Panc1 (cell line): ENCODE measurements at regions not wholly inside any gene's neighbourhood (a gene's known extent, or its start where the extent isn't known, plus 50 kb on each side); places are given as distances from the start of the nearest gene placed in this dataset.

Experiments used
- ATAC-seq: fragments of 200-7000 bp; cut with Tn5 transposase; 2 replicates; pipeline ENCODE4 v1.9.1; 2020; ENCODE audit warnings: mild to moderate bottlenecking, moderate library complexity
- BruUV-seq: library from RNA; stranded (reverse); fragments of 400-500 nt; replicated peaks from 2 replicates; lab custom pipeline; 2021; lab: Mats Ljungman, UMichigan
- CTCF ChIA-PET: fragments of 300-600 bp; sonication (Branson Sonifier 250); formaldehyde crosslinking; loops from one replicate; lab custom pipeline; 2022; ENCODE audit warnings: antibody characterized with exemption; lab: Charles Lee
- POLR2A ChIA-PET: fragments of 300-600 bp; sonication (Branson Sonifier 250); formaldehyde crosslinking; loops from one replicate; lab custom pipeline; 2022; ENCODE audit warnings: antibody characterized with exemption; lab: Charles Lee
- DNase-seq: peaks from one replicate; pipeline ENCODE4 v3.0.0-alpha.2; 2010; ENCODE audit warnings: low read depth, low spot score
- H3K27ac ChIP-seq: 2 replicates; pipeline ENCODE4 v1.5.1; 2011; ENCODE audit warnings: mild to moderate bottlenecking, low read length, inconsistent platforms
- H3K27me3 ChIP-seq: fragments of 200-500 bp; sonication (Bioruptor generic); 2 replicates; pipeline ENCODE4 v1.6.0; 2014; ENCODE audit warnings: low read length, inconsistent platforms; ENCODE audit not compliant: control insufficient read depth, insufficient read depth
- H3K36me3 ChIP-seq: fragments of 200-500 bp; sonication (Bioruptor generic); 2 replicates; pipeline ENCODE4 v1.5.1; 2014; ENCODE audit warnings: inconsistent platforms, mild to moderate bottlenecking, low read length, moderate library complexity; ENCODE audit not compliant: control insufficient read depth, insufficient read depth
- H3K4me1 ChIP-seq: 2 replicates; pipeline ENCODE4 v1.5.1; 2011; ENCODE audit warnings: inconsistent platforms, mild to moderate bottlenecking, low read length, moderate library complexity; ENCODE audit not compliant: control insufficient read depth, insufficient read depth
- H3K4me3 ChIP-seq, 2 experiments: 2 replicates each; pipeline ENCODE4 v1.5.1; 2011 to 2012; ENCODE audit warnings: low read depth in 2 of 2, low read length in 2 of 2, mild to moderate bottlenecking in 2 of 2, inconsistent platforms in 1 of 2, moderate library complexity in 1 of 2
- H3K9me3 ChIP-seq: fragments of 200-500 bp; sonication (Bioruptor generic); 2 replicates; pipeline ENCODE4 v1.5.1; 2014; ENCODE audit warnings: low read depth, mild to moderate bottlenecking, inconsistent platforms, low read length, moderate library complexity; ENCODE audit not compliant: control insufficient read depth, insufficient read depth
- CTCF ChIP-seq: fragments of 450-650 bp; IDR thresholded peaks from 2 replicates; pipeline ENCODE4 v1.5.1; 2017; ENCODE audit warnings: mild to moderate bottlenecking
- POLR2AphosphoS5 ChIP-seq: IDR thresholded peaks from 2 replicates; pipeline ENCODE4 v1.6.1; 2012; ENCODE audit warnings: mild to moderate bottlenecking, low read depth, low read length, moderate library complexity
- SIN3A ChIP-seq: IDR thresholded peaks from 2 replicates; pipeline ENCODE4 v1.6.1; 2012; ENCODE audit warnings: low read depth, mild to moderate bottlenecking, low read length, moderate library complexity, borderline replicate concordance; ENCODE audit not compliant: insufficient read depth
- TCF7L2 ChIP-seq: IDR thresholded peaks from 2 replicates; pipeline ENCODE4 v1.6.1; 2011; ENCODE audit warnings: mild to moderate bottlenecking, low read depth, low read length, inconsistent platforms
- in situ Hi-C: cut with HindIII; loops from 2 replicates; pipeline ENCODE4 v1.10.0; 2016; ENCODE audit warnings: low sequenced_read_pairs, low pct_unique_long_range_greater_than_20kb
- intact Hi-C: fragments of 100-400 bp; cut with micrococcal nuclease; formaldehyde crosslinking; loops from one replicate; pipeline ENCODE4 v1.10.0; 2022; ENCODE audit not compliant: unreplicated experiment
- TF ChIP-seq, protein P1 (sequence below), 2 experiments: IDR thresholded peaks; 2 replicates each; pipeline ENCODE4 v1.6.1; 2011 to 2012; ENCODE audit warnings: low read depth in 2 of 2, control low read depth in 1 of 2, low read length in 1 of 2, mild to moderate bottlenecking in 1 of 2, moderate library complexity in 1 of 2; ENCODE audit not compliant: insufficient read depth in 1 of 2

DNA sequence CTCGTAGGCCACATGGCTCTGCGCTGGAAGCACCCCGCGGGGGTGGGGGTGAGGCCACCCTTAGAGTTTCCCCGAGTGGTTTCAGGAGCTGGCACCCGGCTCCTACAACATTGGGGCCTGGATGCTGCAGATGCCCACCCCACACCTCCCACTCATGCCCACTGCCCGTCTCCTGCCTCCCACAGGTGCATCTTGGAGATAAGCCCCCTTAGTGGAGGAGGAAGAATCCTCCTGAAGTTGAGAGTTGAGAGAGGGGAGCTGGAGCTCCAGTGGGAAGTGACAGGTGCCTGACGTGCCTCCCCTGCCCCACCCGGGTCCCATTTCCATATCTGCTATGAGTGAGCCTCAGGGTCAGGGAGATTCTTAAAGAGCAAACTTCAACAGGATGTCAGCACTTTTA lies 341.3 kb downstream of the TEX29 start:
- intact Hi-C loops, result no loop called here
- no peak overlapping the region for H3K27ac ChIP-seq
- no peaks in the 10 kb centered on the region for H3K36me3 ChIP-seq
- H3K4me3 ChIP-seq, result no peak overlapping the region
- H3K4me1 ChIP-seq, result no peaks in the 10 kb centered on the region
- POLR2A ChIA-PET, result no interaction called here
- no peaks in the 10 kb centered on the region for H3K9me3 ChIP-seq
- CTCF ChIA-PET, result no interaction called here
- ATAC-seq (no peak), DNase-seq (no peak)
- TF ChIP-seq CTCF (no peak), POLR2AphosphoS5 (no peak), SIN3A (no peak), TCF7L2 (no peak)
- TF ChIP-seq, protein P1, sequence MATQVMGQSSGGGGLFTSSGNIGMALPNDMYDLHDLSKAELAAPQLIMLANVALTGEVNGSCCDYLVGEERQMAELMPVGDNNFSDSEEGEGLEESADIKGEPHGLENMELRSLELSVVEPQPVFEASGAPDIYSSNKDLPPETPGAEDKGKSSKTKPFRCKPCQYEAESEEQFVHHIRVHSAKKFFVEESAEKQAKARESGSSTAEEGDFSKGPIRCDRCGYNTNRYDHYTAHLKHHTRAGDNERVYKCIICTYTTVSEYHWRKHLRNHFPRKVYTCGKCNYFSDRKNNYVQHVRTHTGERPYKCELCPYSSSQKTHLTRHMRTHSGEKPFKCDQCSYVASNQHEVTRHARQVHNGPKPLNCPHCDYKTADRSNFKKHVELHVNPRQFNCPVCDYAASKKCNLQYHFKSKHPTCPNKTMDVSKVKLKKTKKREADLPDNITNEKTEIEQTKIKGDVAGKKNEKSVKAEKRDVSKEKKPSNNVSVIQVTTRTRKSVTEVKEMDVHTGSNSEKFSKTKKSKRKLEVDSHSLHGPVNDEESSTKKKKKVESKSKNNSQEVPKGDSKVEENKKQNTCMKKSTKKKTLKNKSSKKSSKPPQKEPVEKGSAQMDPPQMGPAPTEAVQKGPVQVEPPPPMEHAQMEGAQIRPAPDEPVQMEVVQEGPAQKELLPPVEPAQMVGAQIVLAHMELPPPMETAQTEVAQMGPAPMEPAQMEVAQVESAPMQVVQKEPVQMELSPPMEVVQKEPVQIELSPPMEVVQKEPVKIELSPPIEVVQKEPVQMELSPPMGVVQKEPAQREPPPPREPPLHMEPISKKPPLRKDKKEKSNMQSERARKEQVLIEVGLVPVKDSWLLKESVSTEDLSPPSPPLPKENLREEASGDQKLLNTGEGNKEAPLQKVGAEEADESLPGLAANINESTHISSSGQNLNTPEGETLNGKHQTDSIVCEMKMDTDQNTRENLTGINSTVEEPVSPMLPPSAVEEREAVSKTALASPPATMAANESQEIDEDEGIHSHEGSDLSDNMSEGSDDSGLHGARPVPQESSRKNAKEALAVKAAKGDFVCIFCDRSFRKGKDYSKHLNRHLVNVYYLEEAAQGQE (IDR thresholded peaks at IDR 0.05; ENCODE audit: insufficient read depth in 1 of 2, low read depth in 2 of 2, low read length in 1 of 2), result no peak
- no peaks in the 10 kb centered on the region for H3K27me3 ChIP-seq
- BruUV-seq, result no TSS peak
- in situ Hi-C loops, result no loop called here

DNA sequence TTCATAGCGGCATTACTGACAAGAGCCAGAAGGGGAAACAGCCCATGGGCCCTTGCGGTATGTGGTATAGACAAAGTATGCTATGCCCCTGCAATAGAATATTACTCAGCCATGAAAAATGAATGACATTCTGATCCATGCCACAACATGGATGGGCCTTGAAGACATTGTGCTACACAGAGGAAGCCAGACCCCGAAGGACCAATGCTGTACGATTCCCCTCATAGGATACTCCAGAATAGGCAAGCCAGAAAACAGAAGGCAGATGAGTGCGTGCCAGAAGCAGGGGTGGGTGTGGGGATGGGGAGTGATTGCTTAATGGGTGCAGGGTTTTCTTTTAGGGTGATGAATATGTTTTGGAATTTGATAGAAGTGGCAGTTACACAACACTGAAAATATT lies 342.0 kb downstream of the TEX29 start:
- intact Hi-C loops, result no loop called here
- TF ChIP-seq CTCF (no peak), POLR2AphosphoS5 (no peak), TCF7L2 (no peak), SIN3A (no peak)
- TF ChIP-seq, protein P1 (IDR thresholded peaks at IDR 0.05; ENCODE audit: insufficient read depth in 1 of 2, low read depth in 2 of 2, low read length in 1 of 2), result no peak
- Histone ChIP-seq H3K4me1 (no peaks in the 10 kb centered on the region), H3K36me3 (no peaks in the 10 kb centered on the region), H3K9me3 (no peaks in the 10 kb centered on the region), H3K27ac (no peak overlapping the region), H3K4me3 (no peak overlapping the region), H3K27me3 (no peaks in the 10 kb centered on the region)
- ATAC-seq (no peak), DNase-seq (no peak)
- no TSS peak for BruUV-seq
- POLR2A ChIA-PET, result no interaction called here
- in situ Hi-C loops, result no loop called here
- CTCF ChIA-PET, result no interaction called here
